Loucy (cell line): ENCODE measurements at regions not wholly inside any gene's neighbourhood (a gene's known extent, or its start where the extent isn't known, plus 50 kb on each side); places are given as distances from the start of the nearest gene placed in this dataset.

Source experiments
- EZH2phosphoT487 ChIP-seq: fragments of 200-600 bp; IDR thresholded peaks from 2 replicates; pipeline ENCODE4 v1.6.1; 2018; ENCODE audit warnings: antibody characterized with exemption, mild to moderate bottlenecking, moderate library complexity, borderline replicate concordance
- TF ChIP-seq, protein P1 (sequence below): fragments of 200-600 bp; sonication (generic); conservative IDR thresholded peaks from 2 replicates; pipeline ENCODE4 v1.5.1; 2014; ENCODE audit warnings: mild to moderate bottlenecking, antibody characterized with exemption, low read length

DNA sequence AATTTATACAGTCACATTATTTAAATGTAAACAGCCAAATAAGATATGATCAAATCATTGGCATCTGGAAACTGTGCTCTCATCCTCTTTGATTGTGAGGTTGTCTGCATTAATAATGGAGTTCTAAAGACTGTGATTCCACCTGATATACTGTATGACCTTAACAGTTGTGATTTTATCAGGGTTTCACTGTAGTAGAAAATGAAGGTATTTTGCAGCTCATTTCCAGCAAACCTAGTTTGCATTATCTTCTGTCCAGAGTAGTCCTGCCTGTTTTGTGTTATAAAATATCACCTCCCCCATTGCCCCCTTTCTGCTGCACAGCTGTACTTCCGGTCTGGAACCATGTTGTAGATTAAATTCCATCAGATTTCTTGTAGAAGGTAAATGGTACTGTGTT is 731.6 kb upstream of the FANCL start:
- TF ChIP-seq, protein P1, sequence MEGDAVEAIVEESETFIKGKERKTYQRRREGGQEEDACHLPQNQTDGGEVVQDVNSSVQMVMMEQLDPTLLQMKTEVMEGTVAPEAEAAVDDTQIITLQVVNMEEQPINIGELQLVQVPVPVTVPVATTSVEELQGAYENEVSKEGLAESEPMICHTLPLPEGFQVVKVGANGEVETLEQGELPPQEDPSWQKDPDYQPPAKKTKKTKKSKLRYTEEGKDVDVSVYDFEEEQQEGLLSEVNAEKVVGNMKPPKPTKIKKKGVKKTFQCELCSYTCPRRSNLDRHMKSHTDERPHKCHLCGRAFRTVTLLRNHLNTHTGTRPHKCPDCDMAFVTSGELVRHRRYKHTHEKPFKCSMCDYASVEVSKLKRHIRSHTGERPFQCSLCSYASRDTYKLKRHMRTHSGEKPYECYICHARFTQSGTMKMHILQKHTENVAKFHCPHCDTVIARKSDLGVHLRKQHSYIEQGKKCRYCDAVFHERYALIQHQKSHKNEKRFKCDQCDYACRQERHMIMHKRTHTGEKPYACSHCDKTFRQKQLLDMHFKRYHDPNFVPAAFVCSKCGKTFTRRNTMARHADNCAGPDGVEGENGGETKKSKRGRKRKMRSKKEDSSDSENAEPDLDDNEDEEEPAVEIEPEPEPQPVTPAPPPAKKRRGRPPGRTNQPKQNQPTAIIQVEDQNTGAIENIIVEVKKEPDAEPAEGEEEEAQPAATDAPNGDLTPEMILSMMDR, result no peak
- no peak for TF ChIP-seq EZH2phosphoT487
